Activated T-cell treated with anti-CD3 and anti-CD28 coated beads, Interleukin-2, amount 50 U/mL, for 72 hours (primary cell): ENCODE measurements at regions not wholly inside any gene's neighbourhood (a gene's known extent, or its start where the extent isn't known, plus 50 kb on each side); places are given as distances from the start of the nearest gene placed in this dataset.
"Not testable (repeated sequence)": the region's sequence is repeated elsewhere in the genome, so short reads cannot be mapped to it uniquely, and the experiment has no call there.

Experiments
- ATAC-seq, 2 donors: fragments of 150-1000 bp; cut with Tn5 transposase; replicated peaks in 1 of 2; 2 replicates each; pipeline ENCODE4 v1.10.0; 2021; ENCODE audit warnings: moderate library complexity in 2 of 2, mild to moderate bottlenecking in 1 of 2
- DNase-seq, 2 donors: peaks; one replicate each; pipeline ENCODE4 v3.0.0; 2021 to 2022; ENCODE audit warnings: mixed read lengths in 1 of 2
- H3K27ac Mint-ChIP-seq: one replicate; pipeline ENCODE4 v1.8.0; 2022; ENCODE audit warnings: mild to moderate bottlenecking, moderate library complexity, mixed read lengths
- H3K27me3 Mint-ChIP-seq: one replicate; pipeline ENCODE4 v1.8.0; 2022; ENCODE audit warnings: low read depth, mixed read lengths
- H3K36me3 Mint-ChIP-seq, 2 donors: one replicate each; pipeline ENCODE4 v1.8.0; 2022; ENCODE audit warnings: mixed read lengths in 2 of 2, mild to moderate bottlenecking in 1 of 2; ENCODE audit not compliant: insufficient read depth in 2 of 2
- H3K4me1 Mint-ChIP-seq: one replicate; pipeline ENCODE4 v1.8.0; 2022; ENCODE audit warnings: low read depth, mixed read lengths
- H3K4me3 Mint-ChIP-seq, 2 donors: one replicate each; pipeline ENCODE4 v1.8.0; 2022; ENCODE audit warnings: mild to moderate bottlenecking in 2 of 2, mixed read lengths in 2 of 2, moderate library complexity in 2 of 2
- H3K9me3 Mint-ChIP-seq, 2 donors: one replicate each; pipeline ENCODE4 v1.8.0; 2022; ENCODE audit warnings: mixed read lengths in 2 of 2

- not testable (repeated sequence) for DNase-seq, H3K4me1 Mint-ChIP-seq, H3K27ac Mint-ChIP-seq, H3K36me3 Mint-ChIP-seq, H3K9me3 Mint-ChIP-seq, ATAC-seq, H3K4me3 Mint-ChIP-seq, H3K27me3 Mint-ChIP-seq
Measured at GRCh38 chr6:168913231-168913865, 340.3 kb downstream of the THBS2 start.

GRCh38 chr6:168909288-168909687 is 344.4 kb downstream of the THBS2 start:
- peaks cover 0 to 4% of the 10 kb centered on the region in 2 donors for H3K9me3 Mint-ChIP-seq
- H3K27ac Mint-ChIP-seq, result no peak overlapping the region
- no peak overlapping the region for H3K4me3 Mint-ChIP-seq
- peak in 1 of 2 donors; percentile 20 for DNase-seq
- ATAC-seq, result peak in 1 of 2 donors; percentile 45
- no peaks in the 10 kb centered on the region for H3K27me3 Mint-ChIP-seq
- H3K36me3 Mint-ChIP-seq, result peaks cover 0 to 1% of the 10 kb centered on the region in 2 donors
- H3K4me1 Mint-ChIP-seq, result no peaks in the 10 kb centered on the region

GRCh38 chr6:168908887-168909286 is 344.8 kb downstream of the THBS2 start:
- DNase-seq (no peak), ATAC-seq (no peak)
- Mint-ChIP-seq H3K27ac (no peak overlapping the region), H3K4me3 (no peak overlapping the region), H3K27me3 (no peaks in the 10 kb centered on the region), H3K4me1 (no peaks in the 10 kb centered on the region), H3K9me3 (peaks cover 0 to 4% of the 10 kb centered on the region in 2 donors), H3K36me3 (peaks cover 0 to 1% of the 10 kb centered on the region in 2 donors)

- ATAC-seq, result peak in 1 of 2 donors; percentile 41
- no peak overlapping the region for H3K4me3 Mint-ChIP-seq
- no peak overlapping the region for H3K27ac Mint-ChIP-seq
Measured at GRCh38 chr6:168908166-168908565, 345.5 kb downstream of the THBS2 start.

GRCh38 chr6:168906391-168906790 is 347.3 kb downstream of the THBS2 start:
- H3K27me3 Mint-ChIP-seq, result no peaks in the 10 kb centered on the region
- H3K27ac Mint-ChIP-seq, result no peak overlapping the region
- no peaks in the 10 kb centered on the region for H3K4me1 Mint-ChIP-seq
- no peak for DNase-seq
- H3K4me3 Mint-ChIP-seq, result peak overlapping the region in 1 of 2 donors; percentile 16
- peaks cover 0 to 1% of the 10 kb centered on the region in 2 donors for H3K36me3 Mint-ChIP-seq
- no peak for ATAC-seq
- H3K9me3 Mint-ChIP-seq, result peaks cover 0 to 4% of the 10 kb centered on the region in 2 donors

More at GRCh38 chr6:168908166-168908565, 345.5 kb downstream of the THBS2 start:
- peaks cover 0 to 4% of the 10 kb centered on the region in 2 donors for H3K9me3 Mint-ChIP-seq
- H3K4me1 Mint-ChIP-seq, result no peaks in the 10 kb centered on the region
- H3K27me3 Mint-ChIP-seq, result no peaks in the 10 kb centered on the region
- DNase-seq, result no peak
- H3K36me3 Mint-ChIP-seq, result peaks cover 0 to 1% of the 10 kb centered on the region in 2 donors

- Mint-ChIP-seq H3K4me1 (no peaks in the 10 kb centered on the region), H3K27me3 (no peaks in the 10 kb centered on the region), H3K36me3 (peaks cover 0 to 1% of the 10 kb centered on the region in 2 donors), H3K27ac (no peak overlapping the region), H3K9me3 (peaks cover 0 to 4% of the 10 kb centered on the region in 2 donors), H3K4me3 (peak overlapping the region in 1 of 2 donors; percentile 16)
- DNase-seq (no peak), ATAC-seq (peak in 1 of 2 donors; percentile 58)
Measured at GRCh38 chr6:168905451-168906090, 348.1 kb downstream of the THBS2 start.

GRCh38 chr6:168903613-168904345 is 349.9 kb downstream of the THBS2 start:
- no peak overlapping the region for H3K27ac Mint-ChIP-seq
- H3K4me3 Mint-ChIP-seq, result no peak overlapping the region
- no peaks in the 10 kb centered on the region for H3K4me1 Mint-ChIP-seq
- ATAC-seq (no peak), DNase-seq (no peak)
- no peaks in the 10 kb centered on the region for H3K9me3 Mint-ChIP-seq
- H3K27me3 Mint-ChIP-seq, result peaks cover 11% of the 10 kb centered on the region
- no peaks in the 10 kb centered on the region for H3K36me3 Mint-ChIP-seq

GRCh38 chr6:168902075-168902474 is 351.6 kb downstream of the THBS2 start:
- H3K36me3 Mint-ChIP-seq, result no peaks in the 10 kb centered on the region

GRCh38 chr6:168901076-168901475 is 352.6 kb downstream of the THBS2 start:
- Mint-ChIP-seq H3K27me3 (peaks cover 11% of the 10 kb centered on the region), H3K36me3 (no peaks in the 10 kb centered on the region), H3K9me3 (no peaks in the 10 kb centered on the region), H3K4me3 (no peak overlapping the region), H3K4me1 (no peaks in the 10 kb centered on the region), H3K27ac (no peak overlapping the region)
- ATAC-seq, result no peak
- no peak for DNase-seq

More at GRCh38 chr6:168902075-168902474, 351.6 kb downstream of the THBS2 start:
- peaks cover 11% of the 10 kb centered on the region for H3K27me3 Mint-ChIP-seq
- H3K4me3 Mint-ChIP-seq, result no peak overlapping the region
- H3K9me3 Mint-ChIP-seq, result no peaks in the 10 kb centered on the region
- no peaks in the 10 kb centered on the region for H3K4me1 Mint-ChIP-seq
- DNase-seq (no peak), ATAC-seq (no peak)
- H3K27ac Mint-ChIP-seq, result no peak overlapping the region

GRCh38 chr6:168896321-168896720 is 357.3 kb downstream of the THBS2 start:
- DNase-seq (no peak), ATAC-seq (no peak)
- no peaks in the 10 kb centered on the region for H3K9me3 Mint-ChIP-seq
- peaks cover 11% of the 10 kb centered on the region for H3K27me3 Mint-ChIP-seq
- no peak overlapping the region for H3K27ac Mint-ChIP-seq
- peaks cover 8% of the 10 kb centered on the region for H3K4me1 Mint-ChIP-seq
- no peak overlapping the region for H3K4me3 Mint-ChIP-seq
- H3K36me3 Mint-ChIP-seq, result no peaks in the 10 kb centered on the region

- Mint-ChIP-seq H3K4me3 (peak overlapping the region; percentile 53 to 69), H3K27ac (peak overlapping the region; percentile 45), H3K27me3 (peaks cover 10% of the 10 kb centered on the region), H3K4me1 (peaks cover 8% of the 10 kb centered on the region), H3K36me3 (no peaks in the 10 kb centered on the region), H3K9me3 (no peaks in the 10 kb centered on the region)
- peak; percentile 76 to 84 for DNase-seq
- peak; percentile 84 to 89 for ATAC-seq
Measured at GRCh38 chr6:168895102-168895812, 358.4 kb downstream of the THBS2 start.

- Mint-ChIP-seq H3K27ac (no peak overlapping the region), H3K36me3 (no peaks in the 10 kb centered on the region), H3K27me3 (no peaks in the 10 kb centered on the region), H3K4me3 (no peak overlapping the region), H3K4me1 (peaks cover 8% of the 10 kb centered on the region), H3K9me3 (no peaks in the 10 kb centered on the region)
- no peak for ATAC-seq
- no peak for DNase-seq
Measured at GRCh38 chr6:168892031-168892430, 361.6 kb downstream of the THBS2 start.

- Mint-ChIP-seq H3K4me1 (peaks cover 8% of the 10 kb centered on the region), H3K9me3 (no peaks in the 10 kb centered on the region), H3K27ac (no peak overlapping the region), H3K4me3 (no peak overlapping the region), H3K27me3 (no peaks in the 10 kb centered on the region), H3K36me3 (no peaks in the 10 kb centered on the region)
- no peak for DNase-seq
- no peak for ATAC-seq
Measured at GRCh38 chr6:168890981-168891365, 362.7 kb downstream of the THBS2 start.
